SK-N-SH (cell line): ENCODE measurements at regions not wholly inside any gene's neighbourhood (a gene's known extent, or its start where the extent isn't known, plus 50 kb on each side); places are given as distances from the start of the nearest gene placed in this dataset.

Experiments
- CTCF ChIA-PET: fragments of 300-600, 350-600 bp; formaldehyde crosslinking; extraction: SDS; loops from one replicate; lab custom pipeline; 2021; lab: Yijun Ruan, JAX
- POLR2A ChIA-PET: fragments of 350-600 bp; sonication (Branson Sonifier 250); formaldehyde crosslinking; extraction: SDS; loops from one replicate; lab custom pipeline; 2020; ENCODE audit warnings: antibody characterized with exemption, inconsistent platforms; lab: Yijun Ruan, JAX
- DNase-seq: peaks from one replicate; pipeline ENCODE4 v3.0.0; 2012
- H2AFZ ChIP-seq: fragments of 200-600 bp; sonication (generic); 2 replicates; pipeline ENCODE4 v1.8.1; 2016; ENCODE audit warnings: antibody characterized with exemption, mild to moderate bottlenecking, low read depth
- H3F3A ChIP-seq: fragments of 200-600 bp; sonication (generic); replicated peaks from 2 replicates; pipeline ENCODE3; 2016; ENCODE audit warnings: antibody characterized with exemption, mild to moderate bottlenecking; ENCODE audit not compliant: insufficient read depth
- H3K27ac ChIP-seq, 2 experiments: fragments of 200-500 bp in 1 of 2; fragments of 200-600 bp in 1 of 2; sonication (Bioruptor generic) in 1 of 2; sonication (generic), shearing (Covaris generic) in 1 of 2; 2 replicates each; pipeline versions ENCODE4 v1.5.1 to v1.6.1; 2014 to 2016; ENCODE audit warnings: low read depth in 2 of 2, inconsistent platforms in 1 of 2, low read length in 1 of 2, mild to moderate bottlenecking in 1 of 2, mixed read lengths in 1 of 2
- H3K27me3 ChIP-seq: fragments of 200-600 bp; sonication (generic), shearing (Covaris generic); 2 replicates; pipeline ENCODE4 v1.6.1; 2016; ENCODE audit warnings: mixed run types; ENCODE audit not compliant: insufficient read depth
- H3K36me3 ChIP-seq, 2 experiments: fragments of 200-500 bp in 1 of 2; fragments of 200-600 bp in 1 of 2; sonication (Bioruptor generic) in 1 of 2; sonication (generic) in 1 of 2; replicated peaks in 1 of 2; 2 replicates each; pipeline versions ENCODE3 to v1.5.1; 2014 to 2016; ENCODE audit warnings: low read length in 1 of 2, mild to moderate bottlenecking in 1 of 2; ENCODE audit not compliant: insufficient read depth in 2 of 2, control insufficient read depth in 1 of 2
- H3K4me1 ChIP-seq, 2 experiments: fragments of 200-500 bp in 1 of 2; fragments of 200-600 bp in 1 of 2; sonication (Bioruptor generic) in 1 of 2; sonication (generic), shearing (Covaris generic) in 1 of 2; 2 replicates each; pipeline versions ENCODE4 v1.5.1 to v1.6.1; 2014 to 2016; ENCODE audit warnings: low read depth in 1 of 2, low read length in 1 of 2, mixed run types in 1 of 2; ENCODE audit not compliant: insufficient read depth in 2 of 2, control insufficient read depth in 1 of 2
- H3K4me2 ChIP-seq: fragments of 200-600 bp; sonication (generic), shearing (Covaris generic); 2 replicates; pipeline ENCODE4 v1.6.1; 2017; ENCODE audit warnings: mixed run types
- H3K4me3 ChIP-seq, 2 experiments: fragments of 200-500 bp in 1 of 2; fragments of 200-600 bp in 1 of 2; sonication (Bioruptor generic) in 1 of 2; sonication (generic), shearing (Covaris generic) in 1 of 2; 2 replicates each; pipeline versions ENCODE4 v1.5.1 to v1.8.1; 2014 to 2016; ENCODE audit warnings: low read depth in 2 of 2, inconsistent platforms in 1 of 2, low read length in 1 of 2, mild to moderate bottlenecking in 1 of 2, mixed read lengths in 1 of 2, moderate library complexity in 1 of 2
- H3K79me2 ChIP-seq: fragments of 200-600 bp; sonication (generic); 2 replicates; pipeline ENCODE4 v1.8.1; 2017; ENCODE audit warnings: mild to moderate bottlenecking; ENCODE audit not compliant: insufficient read depth
- H3K9ac ChIP-seq: fragments of 200-600 bp; sonication (generic); 2 replicates; pipeline ENCODE4 v1.6.1; 2017; ENCODE audit warnings: mixed run types
- H3K9me2 ChIP-seq: fragments of 200-600 bp; sonication (generic); 2 replicates; pipeline ENCODE4 v1.6.1; 2017; ENCODE audit warnings: mixed run types
- H3K9me3 ChIP-seq: fragments of 200-600 bp; sonication (generic); 2 replicates; pipeline ENCODE4 v1.6.1; 2017; ENCODE audit warnings: mixed run types, mild to moderate bottlenecking, moderate library complexity
- H4K20me1 ChIP-seq: fragments of 200-600 bp; sonication (generic); 2 replicates; pipeline ENCODE4 v1.6.1; 2017; ENCODE audit warnings: mild to moderate bottlenecking, mixed run types; ENCODE audit not compliant: insufficient read depth
- CHD2 ChIP-seq: fragments of 150-350 bp; IDR thresholded peaks from 2 replicates; pipeline ENCODE4 v1.6.1; 2018; ENCODE audit warnings: low read length; ENCODE audit not compliant: partially characterized antibody
- EP300 ChIP-seq, 2 experiments: IDR thresholded peaks; 2 replicates each; pipeline versions ENCODE4 v1.4.0 to v1.6.1; 2012; ENCODE audit warnings: borderline replicate concordance in 1 of 2, low read depth in 1 of 2, low read length in 1 of 2
- EZH2phosphoT487 ChIP-seq: fragments of 200-600 bp; sonication (generic); IDR thresholded peaks from 2 replicates; pipeline ENCODE4 v1.6.1; 2017; ENCODE audit warnings: low read depth, mixed run types, mild to moderate bottlenecking, antibody characterized with exemption, moderate library complexity, borderline replicate concordance
- MXI1 ChIP-seq: IDR thresholded peaks from 2 replicates; pipeline ENCODE4 v1.6.1; 2012; ENCODE audit warnings: mild to moderate bottlenecking, low read depth, low read length, improper control_type of control experiment
- NFIC ChIP-seq: IDR thresholded peaks from 2 replicates; pipeline ENCODE4 v1.4.0; 2012; ENCODE audit warnings: borderline replicate concordance
- NRF1 ChIP-seq: IDR thresholded peaks from 2 replicates; pipeline ENCODE4 v1.6.1; 2012; ENCODE audit warnings: low read depth, mild to moderate bottlenecking, low read length
- POLR2AphosphoS5 ChIP-seq: IDR thresholded peaks from 2 replicates; pipeline ENCODE4 v1.6.1; 2012; ENCODE audit warnings: low read depth, low read length
- RAD21 ChIP-seq: IDR thresholded peaks from 2 replicates; pipeline ENCODE4 v1.6.1; 2012; ENCODE audit warnings: mild to moderate bottlenecking, low read length
- RXRA ChIP-seq: IDR thresholded peaks from 2 replicates; pipeline ENCODE4 v1.4.0; 2012; ENCODE audit warnings: low read depth, mild to moderate bottlenecking, borderline replicate concordance
- SIN3A ChIP-seq: IDR thresholded peaks from 2 replicates; pipeline ENCODE4 v1.6.1; 2012; ENCODE audit warnings: low read depth, mild to moderate bottlenecking, low read length, moderate library complexity, borderline replicate concordance
- TAF1 ChIP-seq: IDR thresholded peaks from 2 replicates; pipeline ENCODE4 v1.6.1; 2012; ENCODE audit warnings: low read depth, mild to moderate bottlenecking, low read length, moderate library complexity, borderline replicate concordance
- TCF12 ChIP-seq: IDR thresholded peaks from 2 replicates; pipeline ENCODE4 v1.4.0; 2012
- WGBS: methylation state at CpG from one replicate; pipeline ENCODE4 v1.1.6; 2017; ENCODE audit warnings: low lambda C conversion rate; 5-methylcytosine and 5-hydroxymethylcytosine counted together
- TF ChIP-seq, protein P1 (sequence below): IDR thresholded peaks from 2 replicates; pipeline ENCODE4; 2012
- TF ChIP-seq, protein P2 (sequence below): IDR thresholded peaks from 2 replicates; pipeline ENCODE4 v1.6.1; 2012; ENCODE audit warnings: mild to moderate bottlenecking, low read depth, low read length, moderate library complexity
- TF ChIP-seq, protein P3 (sequence below): IDR thresholded peaks from 2 replicates; pipeline ENCODE4 v1.4.0; 2012; ENCODE audit warnings: low read depth, borderline replicate concordance
- TF ChIP-seq, protein P4 (sequence below): IDR thresholded peaks from 2 replicates; pipeline ENCODE4 v1.4.0; 2012; ENCODE audit warnings: low read depth

DNA sequence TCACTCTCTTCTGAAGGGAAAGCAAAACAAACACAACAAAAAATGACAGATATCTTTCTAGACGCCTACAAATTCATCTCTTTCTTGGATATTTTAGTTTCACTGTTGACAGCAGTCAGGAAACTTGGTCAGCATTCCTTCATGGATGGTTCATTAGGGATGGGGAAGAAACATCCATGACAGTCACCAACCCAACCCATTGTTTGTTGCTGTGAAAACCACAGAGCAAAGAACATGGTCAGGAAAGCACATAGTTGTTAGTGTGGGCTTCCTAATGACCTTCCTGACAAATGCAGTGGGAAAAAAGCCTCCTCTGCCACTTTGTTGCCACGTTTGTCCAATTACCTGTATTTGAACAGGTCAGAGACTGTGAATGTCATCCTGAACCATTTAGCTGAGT, 139.8 kb upstream of the SNX19 start:
- CTCF ChIA-PET = interaction anchor here (0.8 to 2.9 kb wide), 2 partner anchors 9 to 618 kb away, joined by 3 to 18 read pairs; no protein-coding TSS in a partner anchor
- 3% methylated on average over 2 of the region's 2 CpGs for WGBS
- DNase-seq = no peak
- Histone ChIP-seq H3F3A (no peaks in the 10 kb centered on the region), H3K9me3 (no peaks in the 10 kb centered on the region), H3K27me3 (no peaks in the 10 kb centered on the region), H4K20me1 (no peaks in the 10 kb centered on the region), H3K27ac (no peak overlapping the region), H3K9me2 (no peaks in the 10 kb centered on the region), H3K36me3 (no peaks in the 10 kb centered on the region), H3K4me2 (no peak overlapping the region), H3K79me2 (no peaks in the 10 kb centered on the region), H3K4me1 (no peaks in the 10 kb centered on the region; a peak in 1 of 4 replicates), H3K4me3 (no peak overlapping the region), H3K9ac (no peak overlapping the region), H2AFZ (no peak overlapping the region)
- POLR2A ChIA-PET = no interaction called here
- TF ChIP-seq EZH2phosphoT487 (no peak), EP300 (IDR thresholded peaks at IDR 0.05; ENCODE audit: borderline replicate concordance in 1 of 2, low read depth in 1 of 2, low read length in 1 of 2) (no peak), SIN3A (no peak), CHD2 (no peak), TCF12 (no peak), TAF1 (no peak), NFIC (no peak), RAD21 (no peak), MXI1 (no peak), POLR2AphosphoS5 (no peak), RXRA (no peak), NRF1 (no peak)
- TF ChIP-seq, protein P1, sequence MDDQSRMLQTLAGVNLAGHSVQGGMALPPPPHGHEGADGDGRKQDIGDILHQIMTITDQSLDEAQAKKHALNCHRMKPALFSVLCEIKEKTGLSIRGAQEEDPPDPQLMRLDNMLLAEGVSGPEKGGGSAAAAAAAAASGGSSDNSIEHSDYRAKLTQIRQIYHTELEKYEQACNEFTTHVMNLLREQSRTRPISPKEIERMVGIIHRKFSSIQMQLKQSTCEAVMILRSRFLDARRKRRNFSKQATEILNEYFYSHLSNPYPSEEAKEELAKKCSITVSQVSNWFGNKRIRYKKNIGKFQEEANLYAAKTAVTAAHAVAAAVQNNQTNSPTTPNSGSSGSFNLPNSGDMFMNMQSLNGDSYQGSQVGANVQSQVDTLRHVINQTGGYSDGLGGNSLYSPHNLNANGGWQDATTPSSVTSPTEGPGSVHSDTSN = no peak
- TF ChIP-seq, protein P2, sequence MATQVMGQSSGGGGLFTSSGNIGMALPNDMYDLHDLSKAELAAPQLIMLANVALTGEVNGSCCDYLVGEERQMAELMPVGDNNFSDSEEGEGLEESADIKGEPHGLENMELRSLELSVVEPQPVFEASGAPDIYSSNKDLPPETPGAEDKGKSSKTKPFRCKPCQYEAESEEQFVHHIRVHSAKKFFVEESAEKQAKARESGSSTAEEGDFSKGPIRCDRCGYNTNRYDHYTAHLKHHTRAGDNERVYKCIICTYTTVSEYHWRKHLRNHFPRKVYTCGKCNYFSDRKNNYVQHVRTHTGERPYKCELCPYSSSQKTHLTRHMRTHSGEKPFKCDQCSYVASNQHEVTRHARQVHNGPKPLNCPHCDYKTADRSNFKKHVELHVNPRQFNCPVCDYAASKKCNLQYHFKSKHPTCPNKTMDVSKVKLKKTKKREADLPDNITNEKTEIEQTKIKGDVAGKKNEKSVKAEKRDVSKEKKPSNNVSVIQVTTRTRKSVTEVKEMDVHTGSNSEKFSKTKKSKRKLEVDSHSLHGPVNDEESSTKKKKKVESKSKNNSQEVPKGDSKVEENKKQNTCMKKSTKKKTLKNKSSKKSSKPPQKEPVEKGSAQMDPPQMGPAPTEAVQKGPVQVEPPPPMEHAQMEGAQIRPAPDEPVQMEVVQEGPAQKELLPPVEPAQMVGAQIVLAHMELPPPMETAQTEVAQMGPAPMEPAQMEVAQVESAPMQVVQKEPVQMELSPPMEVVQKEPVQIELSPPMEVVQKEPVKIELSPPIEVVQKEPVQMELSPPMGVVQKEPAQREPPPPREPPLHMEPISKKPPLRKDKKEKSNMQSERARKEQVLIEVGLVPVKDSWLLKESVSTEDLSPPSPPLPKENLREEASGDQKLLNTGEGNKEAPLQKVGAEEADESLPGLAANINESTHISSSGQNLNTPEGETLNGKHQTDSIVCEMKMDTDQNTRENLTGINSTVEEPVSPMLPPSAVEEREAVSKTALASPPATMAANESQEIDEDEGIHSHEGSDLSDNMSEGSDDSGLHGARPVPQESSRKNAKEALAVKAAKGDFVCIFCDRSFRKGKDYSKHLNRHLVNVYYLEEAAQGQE = no peak
- TF ChIP-seq, protein P3, sequence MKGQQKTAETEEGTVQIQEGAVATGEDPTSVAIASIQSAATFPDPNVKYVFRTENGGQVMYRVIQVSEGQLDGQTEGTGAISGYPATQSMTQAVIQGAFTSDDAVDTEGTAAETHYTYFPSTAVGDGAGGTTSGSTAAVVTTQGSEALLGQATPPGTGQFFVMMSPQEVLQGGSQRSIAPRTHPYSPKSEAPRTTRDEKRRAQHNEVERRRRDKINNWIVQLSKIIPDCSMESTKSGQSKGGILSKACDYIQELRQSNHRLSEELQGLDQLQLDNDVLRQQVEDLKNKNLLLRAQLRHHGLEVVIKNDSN = no peak
- TF ChIP-seq, protein P4, sequence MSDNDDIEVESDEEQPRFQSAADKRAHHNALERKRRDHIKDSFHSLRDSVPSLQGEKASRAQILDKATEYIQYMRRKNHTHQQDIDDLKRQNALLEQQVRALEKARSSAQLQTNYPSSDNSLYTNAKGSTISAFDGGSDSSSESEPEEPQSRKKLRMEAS = no peak
